ENCODE measurements at regions not wholly inside any gene's neighbourhood (a gene's known extent, or its start where the extent isn't known, plus 50 kb on each side); places are given as distances from the start of the nearest gene placed in this dataset.

DNA sequence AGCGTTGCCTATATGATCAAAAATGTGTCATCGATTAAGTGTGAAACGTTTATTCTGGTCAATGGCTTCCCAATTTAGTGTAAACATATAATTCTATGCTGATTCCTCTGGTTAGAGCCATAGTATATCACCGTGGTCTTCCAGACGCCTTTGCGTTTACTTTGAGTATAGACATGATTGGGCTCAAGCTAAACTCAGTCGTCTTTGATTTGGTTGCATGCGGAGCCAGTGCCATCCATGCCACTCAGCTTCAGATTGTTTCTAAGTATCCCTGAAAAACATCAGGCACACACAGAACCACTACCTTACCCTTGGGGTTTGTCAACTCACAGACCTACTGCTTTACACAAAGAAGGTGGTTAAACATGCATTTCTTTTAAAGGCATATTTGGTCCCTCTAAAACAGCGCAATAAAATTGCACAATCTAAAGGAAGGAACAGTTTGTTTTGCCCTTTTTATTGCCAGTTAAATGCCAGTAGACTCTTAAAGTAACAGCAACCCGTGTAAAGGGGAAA lies 273.6 kb upstream of the KLF6 start:
- Histone ChIP-seq H3K4me1 (no peaks in the 10 kb centered on the region), H3K4me3 (ENCODE audit: low read depth, low read length) (no peak overlapping the region), H3K27me3 (no peaks in the 10 kb centered on the region), H3K9me3 (no peaks in the 10 kb centered on the region), H3K36me3 (no peaks in the 10 kb centered on the region)
- TF ChIP-seq, protein P1, sequence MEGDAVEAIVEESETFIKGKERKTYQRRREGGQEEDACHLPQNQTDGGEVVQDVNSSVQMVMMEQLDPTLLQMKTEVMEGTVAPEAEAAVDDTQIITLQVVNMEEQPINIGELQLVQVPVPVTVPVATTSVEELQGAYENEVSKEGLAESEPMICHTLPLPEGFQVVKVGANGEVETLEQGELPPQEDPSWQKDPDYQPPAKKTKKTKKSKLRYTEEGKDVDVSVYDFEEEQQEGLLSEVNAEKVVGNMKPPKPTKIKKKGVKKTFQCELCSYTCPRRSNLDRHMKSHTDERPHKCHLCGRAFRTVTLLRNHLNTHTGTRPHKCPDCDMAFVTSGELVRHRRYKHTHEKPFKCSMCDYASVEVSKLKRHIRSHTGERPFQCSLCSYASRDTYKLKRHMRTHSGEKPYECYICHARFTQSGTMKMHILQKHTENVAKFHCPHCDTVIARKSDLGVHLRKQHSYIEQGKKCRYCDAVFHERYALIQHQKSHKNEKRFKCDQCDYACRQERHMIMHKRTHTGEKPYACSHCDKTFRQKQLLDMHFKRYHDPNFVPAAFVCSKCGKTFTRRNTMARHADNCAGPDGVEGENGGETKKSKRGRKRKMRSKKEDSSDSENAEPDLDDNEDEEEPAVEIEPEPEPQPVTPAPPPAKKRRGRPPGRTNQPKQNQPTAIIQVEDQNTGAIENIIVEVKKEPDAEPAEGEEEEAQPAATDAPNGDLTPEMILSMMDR (IDR thresholded peaks at IDR 0.05; ENCODE audit: low read depth, low read length) = no peak
- no peak for DNase-seq

DNA sequence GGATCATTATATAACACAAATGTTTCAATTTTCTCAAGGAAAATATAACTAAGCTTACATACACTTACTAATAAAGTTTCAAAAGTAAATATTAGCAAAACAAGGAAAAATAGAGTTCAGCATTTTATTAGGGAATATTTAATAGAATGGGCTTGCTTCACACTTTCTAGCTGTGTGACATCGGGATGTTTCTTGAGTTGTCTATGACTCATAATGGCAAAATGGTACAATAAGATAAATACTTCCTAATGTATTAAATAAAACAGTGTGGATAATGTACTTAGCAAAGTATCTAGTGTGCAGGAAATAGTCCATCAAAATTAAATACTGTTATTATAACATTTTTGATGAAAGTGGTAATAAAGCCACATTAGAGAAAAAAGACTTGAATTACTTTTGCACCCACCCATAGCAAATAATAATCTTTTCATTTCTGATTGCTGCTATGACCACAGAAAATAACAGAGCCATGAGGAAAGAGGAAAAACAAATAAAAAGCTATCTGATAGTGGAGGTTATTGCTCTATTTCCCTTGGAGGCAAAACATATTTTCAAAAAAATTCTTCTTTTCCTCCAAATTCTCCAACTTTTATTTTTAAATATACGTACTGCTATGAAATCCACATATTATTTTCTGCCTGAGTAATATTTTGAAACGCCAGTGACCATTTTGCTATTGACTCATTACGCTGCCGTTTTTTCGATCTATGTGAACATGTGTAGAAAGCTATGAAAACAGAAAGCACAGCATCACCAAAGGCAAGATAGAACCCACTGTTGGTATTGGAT lies 272.9 kb upstream of the KLF6 start:
- H3K4me1 ChIP-seq = no peaks in the 10 kb centered on the region
- no peak overlapping the region for H3K4me3 ChIP-seq (ENCODE audit: low read depth, low read length)
- DNase-seq = no peak
- H3K9me3 ChIP-seq = no peaks in the 10 kb centered on the region
- TF ChIP-seq, protein P1 (IDR thresholded peaks at IDR 0.05; ENCODE audit: low read depth, low read length) = no peak
- no peaks in the 10 kb centered on the region for H3K36me3 ChIP-seq
- no peaks in the 10 kb centered on the region for H3K27me3 ChIP-seq

DNA sequence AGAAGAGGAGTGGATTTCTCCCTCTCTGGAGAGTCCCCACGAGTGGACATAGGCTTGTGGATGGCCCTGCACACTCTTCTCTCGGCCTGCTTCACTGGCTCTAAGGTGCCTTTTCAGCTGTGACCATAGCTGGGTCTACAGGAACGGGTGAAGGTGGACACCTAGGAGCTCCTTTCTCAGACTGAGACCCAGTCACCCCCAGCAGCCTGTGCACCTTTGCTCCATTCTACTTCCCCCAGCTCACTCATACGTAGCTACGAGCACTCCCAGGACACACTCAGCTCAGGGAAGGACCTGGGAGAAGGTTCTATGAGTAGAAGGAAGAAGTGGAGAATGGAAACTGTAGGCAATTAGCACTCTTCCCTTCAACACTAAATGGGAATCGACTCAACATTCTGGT lies 272.0 kb upstream of the KLF6 start:
- Histone ChIP-seq H3K27me3 (no peaks in the 10 kb centered on the region), H3K36me3 (no peaks in the 10 kb centered on the region), H3K4me3 (ENCODE audit: low read depth, low read length) (no peak overlapping the region)

DNA sequence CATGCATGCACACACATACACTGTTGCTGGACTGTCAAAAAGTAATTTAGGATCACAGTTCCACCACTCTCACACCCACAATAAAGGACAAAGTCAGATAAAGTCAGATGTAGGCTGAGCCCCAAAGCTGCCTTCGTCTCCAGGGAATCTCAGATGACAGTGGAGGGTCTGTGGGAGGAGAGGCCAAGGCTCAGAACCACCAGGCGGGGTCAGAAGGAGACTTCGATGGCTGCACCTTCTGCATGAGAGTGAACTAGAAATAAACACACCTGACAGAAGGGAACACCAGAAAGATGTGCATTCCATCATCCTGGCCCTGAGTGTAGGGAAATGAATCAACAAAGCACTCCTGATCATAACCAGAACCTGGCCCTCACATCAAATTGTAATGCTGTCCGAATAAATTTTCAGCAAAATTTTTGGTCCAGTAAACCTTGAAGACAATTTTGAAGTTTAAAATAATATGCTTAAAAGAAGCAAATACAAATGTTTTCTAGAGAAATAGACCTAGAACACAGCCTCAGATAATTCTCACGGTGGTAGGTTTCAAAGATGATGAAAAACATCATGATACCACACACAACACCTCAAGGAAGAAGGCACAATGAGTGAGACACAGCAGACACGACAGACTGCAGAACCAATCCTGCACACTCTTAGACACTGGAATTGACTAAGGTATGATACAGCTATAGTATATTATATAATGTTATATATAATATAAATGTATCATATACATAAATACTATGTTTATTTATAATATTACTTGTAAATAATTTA lies 269.8 kb upstream of the KLF6 start:
- TF ChIP-seq, protein P1 (IDR thresholded peaks at IDR 0.05; ENCODE audit: low read depth, low read length) = no peak
- H3K27me3 ChIP-seq = no peaks in the 10 kb centered on the region

More for the DNA sequence above, 272.0 kb upstream of the KLF6 start:
- DNase-seq = no peak
- no peaks in the 10 kb centered on the region for H3K4me1 ChIP-seq
- no peaks in the 10 kb centered on the region for H3K9me3 ChIP-seq
- TF ChIP-seq, protein P1 (IDR thresholded peaks at IDR 0.05; ENCODE audit: low read depth, low read length) = no peak

DNA sequence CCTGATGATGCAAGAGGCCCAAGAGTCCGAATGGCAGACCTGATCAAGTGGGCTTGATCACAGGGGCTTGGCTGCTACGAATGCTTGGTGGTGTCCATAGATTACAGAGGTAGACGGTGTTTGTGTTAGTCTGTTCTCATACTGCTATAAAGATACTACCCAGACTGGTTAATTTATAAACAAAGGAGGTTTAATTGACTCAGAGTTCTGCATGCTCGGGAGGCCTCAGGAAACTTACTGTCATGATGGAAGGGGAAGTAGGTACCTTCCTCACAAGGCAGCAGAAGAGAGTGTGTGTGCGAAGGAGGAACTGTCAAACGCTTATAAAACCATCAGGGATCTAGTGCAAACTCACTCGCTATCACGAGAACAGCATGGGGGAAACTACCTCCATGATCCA lies 268.9 kb upstream of the KLF6 start:
- H3K9me3 ChIP-seq = no peaks in the 10 kb centered on the region
- no peak overlapping the region for H3K4me3 ChIP-seq (ENCODE audit: low read depth, low read length)
- H3K36me3 ChIP-seq = no peaks in the 10 kb centered on the region
- no peak for DNase-seq
- no peaks in the 10 kb centered on the region for H3K4me1 ChIP-seq
- no peaks in the 10 kb centered on the region for H3K27me3 ChIP-seq
- TF ChIP-seq, protein P1 (IDR thresholded peaks at IDR 0.05; ENCODE audit: low read depth, low read length) = no peak

More for the DNA sequence above, 269.8 kb upstream of the KLF6 start:
- Histone ChIP-seq H3K36me3 (no peaks in the 10 kb centered on the region), H3K9me3 (no peaks in the 10 kb centered on the region), H3K4me3 (ENCODE audit: low read depth, low read length) (no peak overlapping the region), H3K4me1 (no peaks in the 10 kb centered on the region)
- no peak for DNase-seq
